ENCODE measurements at regions not wholly inside any gene's neighbourhood (a gene's known extent, or its start where the extent isn't known, plus 50 kb on each side); places are given as distances from the start of the nearest gene placed in this dataset.

GRCh38 chr14:27528328-27528727 is 930.5 kb upstream of the NOVA1 start:
- TF ChIP-seq POLR2AphosphoS5 (IDR thresholded peaks at IDR 0.05; ENCODE audit: borderline replicate concordance, low read depth, low read length) (no peak), EZH2 (IDR thresholded peaks at IDR 0.05) (no peak), FOXP2 (optimal IDR thresholded peaks at IDR 0.05; ENCODE audit: control extremely low read depth, extremely low read length, insufficient read depth) (no peak)
